Heart right ventricle (tissue), 16 donors: ENCODE measurements at regions not wholly inside any gene's neighbourhood (a gene's known extent, or its start where the extent isn't known, plus 50 kb on each side); places are given as distances from the start of the nearest gene placed in this dataset.

Experiments used
- ATAC-seq, 8 donors: fragments of 200-7000 bp; cut with Tn5 transposase; one replicate each; pipeline ENCODE4 v1.9.1; 2020; ENCODE audit warnings: mild to moderate bottlenecking in 8 of 8, moderate library complexity in 8 of 8, moderate number of reproducible peaks in 1 of 8
- DNase-seq, 2 donors: peaks; one replicate each; pipeline ENCODE4 v3.0.0-alpha.2; 2020
- H3K27ac ChIP-seq, 10 donors: fragments of 200-600 bp; sonication (generic) in 2 of 10; one replicate each; pipeline versions ENCODE4 v1.5.0 to v1.8.0; 2020 to 2022; ENCODE audit warnings: mild to moderate bottlenecking in 3 of 10
- H3K27me3 ChIP-seq, 7 donors: fragments of 200-600 bp; one replicate each; pipeline ENCODE4 v1.8.0; 2021 to 2022; ENCODE audit warnings: mild to moderate bottlenecking in 2 of 7
- H3K36me3 ChIP-seq, 9 donors: fragments of 200-600 bp; sonication (generic) in 1 of 9; one replicate each; pipeline versions ENCODE4 v1.5.0 to v1.8.0; 2020 to 2022; ENCODE audit warnings: mild to moderate bottlenecking in 2 of 9
- H3K4me1 ChIP-seq, 9 donors: fragments of 200-600 bp; sonication (generic) in 1 of 9; one replicate each; pipeline versions ENCODE4 v1.5.0 to v1.8.0; 2020 to 2022; ENCODE audit warnings: mild to moderate bottlenecking in 4 of 9
- H3K4me3 ChIP-seq, 10 donors: fragments of 200-600 bp; sonication (generic) in 2 of 10; one replicate each; pipeline versions ENCODE4 v1.5.0 to v1.8.0; 2020 to 2022; ENCODE audit warnings: mild to moderate bottlenecking in 7 of 10, moderate library complexity in 2 of 10
- H3K9me3 ChIP-seq, 11 donors: fragments of 200-600 bp in 10 of 11; sonication (generic) in 2 of 11; one replicate each; pipeline versions ENCODE4 v1.5.0 to v1.8.0; 2013 to 2022; ENCODE audit warnings: mild to moderate bottlenecking in 2 of 11, control low read depth in 1 of 11, moderate library complexity in 1 of 11
- WGBS, 2 donors: extraction: QIAGEN DNeasy Blood & Tissue Kit; methylation state at CpG; one replicate each; pipeline ENCODE4 v1.1.7; 2013; ENCODE audit warnings: inconsistent platforms in 1 of 2; 5-methylcytosine and 5-hydroxymethylcytosine counted together
- intact Hi-C, 10 donors: fragments of 100-400 bp; cut with DNase I; formaldehyde crosslinking; loops; one replicate each; pipeline versions ENCODE4 v1.11.1 to v1.14.2; 2022
- TF ChIP-seq, protein P1 (sequence below), 9 donors: fragments of 200-600 bp; sonication (generic) in 2 of 9; IDR thresholded peaks; one replicate each; pipeline versions ENCODE4 v1.5.0 to v1.8.0; 2021 to 2022; ENCODE audit warnings: antibody characterized with exemption in 9 of 9, mild to moderate bottlenecking in 5 of 9, moderate library complexity in 1 of 9
- donor health status: Arrhythmogenic right ventricular cardiomyopathy.
- donor health status: ischemic (EF 13 %, LVEDD 7.1; RV severe dilation, severe dysfunction).
- donor health status: healthy with polysubstance abuse.
- donor health status: DM: no; HTN: yes; CAD: no.
- donor health status: DM: no; HTN: no; CAD: no.
- donor health status: ischemic (EF 25% LVEDD 6.9; RV normal size, moderate dysfunction).
- donor health status: ischemic (EF 25% LVEDD 5.7; RV mildly dilated, moderate dysfunction).
- donor health status: healthy.
- donor health status: DM: yes; HTN: yes; CAD: no.
- donor health status: Ischemic cardiomyopathy.
- donor health status: ischemic (EF 35%, LVEDD 5.7; RV mildly dilated, moderate dysfunction).
- donor health status: nonischemic (EF 11% LVEDD 7.7; RV severe dilation, severe dysfunction).
- donor health status: DM: yes; HTN: yes; CAD: no.
- donor health status: PGD.
- donor health status: ischemic (EF 29% LVEDD 5.4; RV normal size, mild dysfunction).
- donor health status: nonischemic (EF 23%, LVEDD 6.1; RV moderate dilation, normal function).

DNA sequence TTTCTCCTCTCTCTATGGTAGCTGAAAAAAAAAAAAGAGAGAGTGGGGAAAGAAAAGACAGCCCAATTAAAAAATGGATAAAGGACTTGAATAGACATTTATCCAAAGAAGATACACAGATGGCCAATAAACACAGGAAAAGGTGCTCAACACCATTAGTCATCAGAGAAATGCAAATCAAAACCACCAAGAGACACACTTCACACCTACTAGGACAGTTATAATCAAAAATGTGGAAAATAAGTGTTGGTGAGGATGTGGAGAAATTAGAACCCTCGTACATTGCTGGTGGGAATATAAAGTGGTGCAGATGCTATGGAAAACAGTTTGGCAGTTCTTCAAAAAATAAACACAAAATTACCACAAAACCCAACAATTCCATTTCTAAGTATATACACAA, 172.4 kb upstream of the GRIN2B start:
- Histone ChIP-seq H3K9me3 (peaks cover 0 to 4% (median 0%) of the 10 kb centered on the region in 11 donors), H3K4me1 (no peaks in the 10 kb centered on the region), H3K4me3 (no peak overlapping the region), H3K27me3 (peaks cover 0 to 5% (median 0%) of the 10 kb centered on the region in 7 donors), H3K36me3 (no peaks in the 10 kb centered on the region), H3K27ac (no peak overlapping the region)
- TF ChIP-seq, protein P1, sequence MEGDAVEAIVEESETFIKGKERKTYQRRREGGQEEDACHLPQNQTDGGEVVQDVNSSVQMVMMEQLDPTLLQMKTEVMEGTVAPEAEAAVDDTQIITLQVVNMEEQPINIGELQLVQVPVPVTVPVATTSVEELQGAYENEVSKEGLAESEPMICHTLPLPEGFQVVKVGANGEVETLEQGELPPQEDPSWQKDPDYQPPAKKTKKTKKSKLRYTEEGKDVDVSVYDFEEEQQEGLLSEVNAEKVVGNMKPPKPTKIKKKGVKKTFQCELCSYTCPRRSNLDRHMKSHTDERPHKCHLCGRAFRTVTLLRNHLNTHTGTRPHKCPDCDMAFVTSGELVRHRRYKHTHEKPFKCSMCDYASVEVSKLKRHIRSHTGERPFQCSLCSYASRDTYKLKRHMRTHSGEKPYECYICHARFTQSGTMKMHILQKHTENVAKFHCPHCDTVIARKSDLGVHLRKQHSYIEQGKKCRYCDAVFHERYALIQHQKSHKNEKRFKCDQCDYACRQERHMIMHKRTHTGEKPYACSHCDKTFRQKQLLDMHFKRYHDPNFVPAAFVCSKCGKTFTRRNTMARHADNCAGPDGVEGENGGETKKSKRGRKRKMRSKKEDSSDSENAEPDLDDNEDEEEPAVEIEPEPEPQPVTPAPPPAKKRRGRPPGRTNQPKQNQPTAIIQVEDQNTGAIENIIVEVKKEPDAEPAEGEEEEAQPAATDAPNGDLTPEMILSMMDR (IDR thresholded peaks at IDR 0.05) = no peak
- intact Hi-C loops = loop anchor here in 1 of 10 donors (5.0 kb wide), 1 partner anchor 292 kb away; no protein-coding TSS in a partner anchor
- ATAC-seq (no peak), DNase-seq (no peak)
- WGBS, 2 donors = 68 to 77% methylated on average over 1 of the region's 1 CpG

DNA sequence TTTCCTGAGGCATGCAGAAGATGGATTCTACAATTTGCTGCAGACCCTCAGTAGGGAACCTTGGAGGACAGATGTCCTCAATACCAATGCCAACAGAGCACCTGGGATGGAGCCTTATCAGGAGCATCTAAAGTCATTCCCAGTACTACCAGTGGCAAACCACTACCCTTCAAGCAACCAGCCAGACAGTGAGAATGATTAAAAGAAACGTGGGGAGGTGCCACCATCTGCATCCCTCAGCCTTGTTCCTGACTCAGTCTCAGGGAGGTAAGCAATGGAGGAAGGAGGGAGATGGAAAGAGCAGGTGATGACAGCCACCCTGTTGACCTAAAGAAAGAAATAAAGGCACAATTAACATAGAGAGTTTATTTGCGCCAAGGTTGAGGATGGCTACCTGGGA, 175.2 kb upstream of the GRIN2B start:
- Histone ChIP-seq H3K36me3 (no peaks in the 10 kb centered on the region), H3K27ac (no peak overlapping the region), H3K9me3 (peaks cover 0 to 4% (median 0%) of the 10 kb centered on the region in 11 donors), H3K4me1 (no peaks in the 10 kb centered on the region), H3K4me3 (no peak overlapping the region), H3K27me3 (peaks cover 0 to 5% (median 0%) of the 10 kb centered on the region in 7 donors)
- 45 to 62% methylated on average over 2 of the region's 2 CpGs for WGBS, 2 donors
- ATAC-seq (no peak), DNase-seq (no peak)
- intact Hi-C loops = no loop called here
- TF ChIP-seq, protein P1 (IDR thresholded peaks at IDR 0.05) = no peak

GRCh38 chr12:14157088-14157747, 175.8 kb upstream of the GRIN2B start:
- WGBS, 2 donors = 96 to 98% methylated on average over 3 of the region's 3 CpGs
- H3K4me1 ChIP-seq = no peaks in the 10 kb centered on the region
- TF ChIP-seq, protein P1 (IDR thresholded peaks at IDR 0.05) = no peak
- ATAC-seq (no peak), DNase-seq (no peak)
- peaks cover 0 to 4% (median 0%) of the 10 kb centered on the region in 11 donors for H3K9me3 ChIP-seq
- H3K4me3 ChIP-seq = no peak overlapping the region
- H3K27ac ChIP-seq = no peak overlapping the region
- peaks cover 0 to 5% (median 0%) of the 10 kb centered on the region in 7 donors for H3K27me3 ChIP-seq
- intact Hi-C loops = no loop called here
- H3K36me3 ChIP-seq = no peaks in the 10 kb centered on the region

DNA sequence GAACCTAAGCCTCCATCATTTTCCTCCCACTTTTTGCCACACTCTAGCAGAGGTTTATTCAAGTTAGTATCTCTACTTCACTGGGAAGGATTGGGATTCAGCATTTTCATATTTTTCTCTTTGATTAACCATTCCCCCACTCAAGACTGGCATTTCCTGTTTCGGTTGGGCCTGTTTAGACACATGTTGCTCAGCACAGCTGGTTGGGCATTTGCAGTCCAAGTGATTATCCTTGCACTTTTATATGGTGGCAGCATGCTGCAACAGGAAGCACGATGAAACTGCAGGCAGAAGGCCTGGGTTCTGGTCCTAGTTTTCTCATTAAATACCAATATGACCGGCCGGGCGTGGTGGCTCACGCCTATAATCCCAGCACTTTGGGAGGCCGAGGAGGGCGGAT, 182.9 kb upstream of the GRIN2B start:
- intact Hi-C loops = loop anchor here in 7 of 10 donors (5.0 to 10.0 kb wide), 7 partner anchors 299 to 909 kb away; no protein-coding TSS in a partner anchor
- Histone ChIP-seq H3K36me3 (no peaks in the 10 kb centered on the region), H3K9me3 (no peaks in the 10 kb centered on the region), H3K4me1 (no peaks in the 10 kb centered on the region), H3K27me3 (peaks cover 0 to 5% (median 0%) of the 10 kb centered on the region in 7 donors), H3K27ac (no peak overlapping the region), H3K4me3 (no peak overlapping the region)
- TF ChIP-seq, protein P1 (IDR thresholded peaks at IDR 0.05) = no peak
- ATAC-seq (no peak), DNase-seq (no peak)
- WGBS, 2 donors = 91 to 93% methylated on average over 8 of the region's 8 CpGs
